ENCODE measurements at regions not wholly inside any gene's neighbourhood (a gene's known extent, or its start where the extent isn't known, plus 50 kb on each side); places are given as distances from the start of the nearest gene placed in this dataset.

DNA sequence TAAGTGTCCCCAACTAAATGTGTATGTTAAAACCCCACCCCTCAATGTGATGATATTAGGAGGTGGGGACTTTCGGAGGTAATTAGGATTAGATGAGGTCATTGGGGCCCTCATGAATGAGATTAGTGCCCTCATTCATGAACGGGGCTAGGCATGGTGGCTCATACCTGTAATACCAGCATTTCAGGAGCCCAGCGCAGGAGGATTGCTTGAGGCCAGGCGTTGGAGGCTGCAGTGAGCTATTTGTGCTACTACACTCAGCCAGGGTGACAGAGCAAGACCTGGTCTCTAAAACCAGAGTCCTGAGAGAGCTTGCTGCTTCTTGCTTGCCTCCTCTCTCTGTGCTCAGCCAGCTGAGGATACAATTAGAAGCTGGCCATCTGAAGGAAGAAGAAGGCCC is 62.1 kb upstream of the HSPA9 start:
- Histone ChIP-seq H3K4me1 (ENCODE audit: insufficient read depth, low read length) (no peaks in the 10 kb centered on the region), H3K79me2 (ENCODE audit: insufficient read depth, low read length) (no peaks in the 10 kb centered on the region), H3K4me3 (ENCODE audit: insufficient read depth, low read depth, low read length) (no peak overlapping the region), H3K9me3 (ENCODE audit: insufficient read depth, low read depth, low read length) (no peaks in the 10 kb centered on the region), H3K27ac (ENCODE audit: low read depth, low read length) (no peak overlapping the region), H3K36me3 (ENCODE audit: insufficient read depth, low read length) (no peaks in the 10 kb centered on the region), H3K4me2 (ENCODE audit: low read length) (no peak overlapping the region), H3K9ac (ENCODE audit: low read length) (no peak overlapping the region), H2AFZ (ENCODE audit: low read depth, low read length) (no peak overlapping the region), H4K20me1 (ENCODE audit: insufficient read depth, low read length) (no peaks in the 10 kb centered on the region), H3K27me3 (ENCODE audit: insufficient read depth, low read length) (peaks cover 4% of the 10 kb centered on the region)
- no peaks in the 10 kb centered on the region for H3K9me3 Mint-ChIP-seq (ENCODE audit: unreplicated experiment)
- peaks cover 43% of the 10 kb centered on the region for H3K27me3 Mint-ChIP-seq (ENCODE audit: low read depth, unreplicated experiment)
- no peaks in the 10 kb centered on the region for H3K36me3 Mint-ChIP-seq (ENCODE audit: low read depth, unreplicated experiment)
- no peak for DNase-seq (ENCODE audit: low read depth)
- FAIRE-seq, result no peak
- no peak overlapping the region for H3K4me3 Mint-ChIP-seq (ENCODE audit: unreplicated experiment)
- no peak overlapping the region for H3K27ac Mint-ChIP-seq (ENCODE audit: unreplicated experiment)
- peaks cover 5% of the 10 kb centered on the region for H3K4me1 Mint-ChIP-seq (ENCODE audit: low read depth, unreplicated experiment)
- TF ChIP-seq, protein P1, sequence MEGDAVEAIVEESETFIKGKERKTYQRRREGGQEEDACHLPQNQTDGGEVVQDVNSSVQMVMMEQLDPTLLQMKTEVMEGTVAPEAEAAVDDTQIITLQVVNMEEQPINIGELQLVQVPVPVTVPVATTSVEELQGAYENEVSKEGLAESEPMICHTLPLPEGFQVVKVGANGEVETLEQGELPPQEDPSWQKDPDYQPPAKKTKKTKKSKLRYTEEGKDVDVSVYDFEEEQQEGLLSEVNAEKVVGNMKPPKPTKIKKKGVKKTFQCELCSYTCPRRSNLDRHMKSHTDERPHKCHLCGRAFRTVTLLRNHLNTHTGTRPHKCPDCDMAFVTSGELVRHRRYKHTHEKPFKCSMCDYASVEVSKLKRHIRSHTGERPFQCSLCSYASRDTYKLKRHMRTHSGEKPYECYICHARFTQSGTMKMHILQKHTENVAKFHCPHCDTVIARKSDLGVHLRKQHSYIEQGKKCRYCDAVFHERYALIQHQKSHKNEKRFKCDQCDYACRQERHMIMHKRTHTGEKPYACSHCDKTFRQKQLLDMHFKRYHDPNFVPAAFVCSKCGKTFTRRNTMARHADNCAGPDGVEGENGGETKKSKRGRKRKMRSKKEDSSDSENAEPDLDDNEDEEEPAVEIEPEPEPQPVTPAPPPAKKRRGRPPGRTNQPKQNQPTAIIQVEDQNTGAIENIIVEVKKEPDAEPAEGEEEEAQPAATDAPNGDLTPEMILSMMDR (IDR thresholded peaks at IDR 0.05; ENCODE audit: insufficient read depth, low read depth, low read length), result no peak
- no peak for TF ChIP-seq EZH2 (IDR thresholded peaks at IDR 0.05; ENCODE audit: insufficient read depth, low read length)

DNA sequence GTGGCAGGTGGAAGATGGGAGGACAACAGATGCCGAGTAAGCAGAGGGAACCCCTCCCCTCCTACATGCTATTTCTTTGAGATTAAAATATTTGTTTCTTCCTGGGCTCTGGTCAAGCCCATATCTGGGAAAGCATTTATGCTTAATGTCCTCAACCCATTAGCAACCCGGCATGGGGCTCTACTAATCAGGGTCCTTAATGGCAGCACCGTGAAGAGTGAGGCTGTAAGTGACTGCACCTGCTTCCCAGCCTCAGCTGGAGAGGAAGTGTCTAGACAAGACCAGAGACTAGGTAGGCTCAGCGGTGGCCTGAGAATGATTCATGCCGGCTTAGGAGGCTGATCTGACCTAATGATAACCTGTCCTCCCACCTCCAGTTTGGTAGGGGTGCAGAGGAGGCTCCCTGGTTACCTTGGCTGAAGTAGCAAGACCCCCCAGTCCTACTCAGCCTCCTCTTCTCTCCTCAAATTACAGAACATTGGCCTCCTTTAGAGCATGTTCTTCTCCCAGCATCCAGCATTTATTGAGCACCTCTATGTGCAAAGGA is 61.3 kb upstream of the HSPA9 start:
- FAIRE-seq (no peak), DNase-seq (ENCODE audit: low read depth) (no peak)
- Histone ChIP-seq H3K36me3 (ENCODE audit: insufficient read depth, low read length) (no peaks in the 10 kb centered on the region), H3K4me1 (ENCODE audit: insufficient read depth, low read length) (no peaks in the 10 kb centered on the region), H2AFZ (ENCODE audit: low read depth, low read length) (no peak overlapping the region), H3K9ac (ENCODE audit: low read length) (no peak overlapping the region), H3K27ac (ENCODE audit: low read depth, low read length) (no peak overlapping the region), H3K27me3 (ENCODE audit: insufficient read depth, low read length) (peaks cover 4% of the 10 kb centered on the region), H3K79me2 (ENCODE audit: insufficient read depth, low read length) (no peaks in the 10 kb centered on the region), H3K4me2 (ENCODE audit: low read length) (no peak overlapping the region), H3K9me3 (ENCODE audit: insufficient read depth, low read depth, low read length) (no peaks in the 10 kb centered on the region), H4K20me1 (ENCODE audit: insufficient read depth, low read length) (no peaks in the 10 kb centered on the region), H3K4me3 (ENCODE audit: insufficient read depth, low read depth, low read length) (no peak overlapping the region)
- TF ChIP-seq, protein P1 (IDR thresholded peaks at IDR 0.05; ENCODE audit: insufficient read depth, low read depth, low read length), result no peak
- no peak for TF ChIP-seq EZH2 (IDR thresholded peaks at IDR 0.05; ENCODE audit: insufficient read depth, low read length)
- H3K4me3 Mint-ChIP-seq (ENCODE audit: unreplicated experiment), result no peak overlapping the region
- H3K27me3 Mint-ChIP-seq (ENCODE audit: low read depth, unreplicated experiment), result peaks cover 45% of the 10 kb centered on the region
- no peaks in the 10 kb centered on the region for H3K9me3 Mint-ChIP-seq (ENCODE audit: unreplicated experiment)
- H3K4me1 Mint-ChIP-seq (ENCODE audit: low read depth, unreplicated experiment), result peaks cover 5% of the 10 kb centered on the region
- no peaks in the 10 kb centered on the region for H3K36me3 Mint-ChIP-seq (ENCODE audit: low read depth, unreplicated experiment)
- H3K27ac Mint-ChIP-seq (ENCODE audit: unreplicated experiment), result no peak overlapping the region

DNA sequence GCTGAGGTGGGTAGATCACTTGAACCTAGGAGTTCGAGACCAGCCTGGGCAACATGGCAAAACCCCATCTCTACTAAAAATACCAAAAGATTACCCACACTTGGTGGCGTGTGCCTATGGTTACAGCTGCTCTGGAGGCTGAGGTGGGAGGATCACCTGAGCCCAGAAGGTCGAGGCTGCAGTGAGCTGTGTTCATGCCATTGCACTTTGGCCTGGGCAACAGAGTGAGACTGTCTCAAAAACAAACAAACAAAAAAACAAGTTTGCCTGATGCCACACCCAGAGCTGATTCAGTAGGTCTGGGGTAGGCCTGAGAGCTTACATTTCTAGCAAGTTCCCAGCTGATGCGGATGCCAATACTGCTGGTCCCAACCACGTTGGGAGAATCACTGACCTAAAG is 60.5 kb upstream of the HSPA9 start:
- no peak overlapping the region for H3K4me2 ChIP-seq (ENCODE audit: low read length)
- no peaks in the 10 kb centered on the region for H3K36me3 ChIP-seq (ENCODE audit: insufficient read depth, low read length)
- no peaks in the 10 kb centered on the region for H4K20me1 ChIP-seq (ENCODE audit: insufficient read depth, low read length)
- no peaks in the 10 kb centered on the region for H3K79me2 ChIP-seq (ENCODE audit: insufficient read depth, low read length)
- peaks cover 5% of the 10 kb centered on the region for H3K4me1 Mint-ChIP-seq (ENCODE audit: low read depth, unreplicated experiment)
- H3K27ac Mint-ChIP-seq (ENCODE audit: unreplicated experiment), result no peak overlapping the region
- DNase-seq (ENCODE audit: low read depth) (no peak), FAIRE-seq (no peak)
- H3K4me1 ChIP-seq (ENCODE audit: insufficient read depth, low read length), result no peaks in the 10 kb centered on the region
- peaks cover 48% of the 10 kb centered on the region for H3K27me3 Mint-ChIP-seq (ENCODE audit: low read depth, unreplicated experiment)
- no peaks in the 10 kb centered on the region for H3K9me3 Mint-ChIP-seq (ENCODE audit: unreplicated experiment)
- no peak overlapping the region for H3K27ac ChIP-seq (ENCODE audit: low read depth, low read length)
- H3K36me3 Mint-ChIP-seq (ENCODE audit: low read depth, unreplicated experiment), result no peaks in the 10 kb centered on the region
- no peaks in the 10 kb centered on the region for H3K9me3 ChIP-seq (ENCODE audit: insufficient read depth, low read depth, low read length)
- peaks cover 2% of the 10 kb centered on the region for H3K27me3 ChIP-seq (ENCODE audit: insufficient read depth, low read length)
- H2AFZ ChIP-seq (ENCODE audit: low read depth, low read length), result no peak overlapping the region
- H3K4me3 Mint-ChIP-seq (ENCODE audit: unreplicated experiment), result no peak overlapping the region
- H3K9ac ChIP-seq (ENCODE audit: low read length), result no peak overlapping the region
- H3K4me3 ChIP-seq (ENCODE audit: insufficient read depth, low read depth, low read length), result no peak overlapping the region
- TF ChIP-seq, protein P1 (IDR thresholded peaks at IDR 0.05; ENCODE audit: insufficient read depth, low read depth, low read length), result no peak
- TF ChIP-seq EZH2 (IDR thresholded peaks at IDR 0.05; ENCODE audit: insufficient read depth, low read length), result no peak
